ENCODE measurements at regions not wholly inside any gene's neighbourhood (a gene's known extent, or its start where the extent isn't known, plus 50 kb on each side); places are given as distances from the start of the nearest gene placed in this dataset.

DNA sequence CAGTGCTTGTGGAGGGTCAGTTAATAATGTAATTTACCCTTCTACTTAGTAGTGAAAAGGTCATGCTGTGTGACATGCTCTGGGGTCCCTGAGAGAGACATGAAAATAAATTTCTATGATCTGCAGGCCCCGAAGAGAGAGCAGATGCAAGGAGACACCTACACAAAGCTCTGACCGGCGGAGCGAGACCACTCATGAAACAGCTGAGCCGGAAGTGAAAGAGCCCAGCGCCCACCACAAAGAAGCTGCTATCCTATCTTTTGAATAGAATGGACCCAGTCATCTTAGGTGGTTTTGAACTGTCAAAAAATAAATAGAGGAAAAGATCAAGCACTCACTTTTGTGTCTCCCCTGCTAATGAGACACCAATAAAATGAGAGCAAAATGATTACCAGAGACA, 190.0 kb downstream of the MED10 start:
- peaks cover 4% of the 10 kb centered on the region for H3K4me1 Mint-ChIP-seq (ENCODE audit: unreplicated experiment)

GRCh38 chr5:6187501-6187900, 190.8 kb downstream of the MED10 start:
- Mint-ChIP-seq H3K27ac (no peak overlapping the region), H3K9me3 (peaks cover 4% of the 10 kb centered on the region), H3K4me1 (ENCODE audit: unreplicated experiment) (no peaks in the 10 kb centered on the region), H3K4me3 (no peak overlapping the region), H3K36me3 (no peaks in the 10 kb centered on the region), H3K27me3 (peaks cover 13% of the 10 kb centered on the region)
- no peak for TF ChIP-seq CTCF (conservative IDR thresholded peaks at IDR 0.05)
- DNase-seq (ENCODE audit: extremely low spot score, unreplicated experiment): no peak

More for the DNA sequence above, 190.0 kb downstream of the MED10 start:
- no peak overlapping the region for H3K4me3 Mint-ChIP-seq
- peaks cover 4% of the 10 kb centered on the region for H3K9me3 Mint-ChIP-seq
- H3K27ac Mint-ChIP-seq: no peak overlapping the region
- no peak for TF ChIP-seq CTCF (conservative IDR thresholded peaks at IDR 0.05)
- no peaks in the 10 kb centered on the region for H3K36me3 Mint-ChIP-seq
- DNase-seq (ENCODE audit: extremely low spot score, unreplicated experiment): no peak
- peaks cover 14% of the 10 kb centered on the region for H3K27me3 Mint-ChIP-seq

GRCh38 chr5:6185574-6185973, 192.8 kb downstream of the MED10 start:
- no peak for DNase-seq (ENCODE audit: extremely low spot score, unreplicated experiment)
- peaks cover 4% of the 10 kb centered on the region for H3K9me3 Mint-ChIP-seq
- no peak overlapping the region for H3K4me3 Mint-ChIP-seq
- H3K36me3 Mint-ChIP-seq: no peaks in the 10 kb centered on the region
- no peak overlapping the region for H3K27ac Mint-ChIP-seq
- H3K27me3 Mint-ChIP-seq: peaks cover 21% of the 10 kb centered on the region
- no peaks in the 10 kb centered on the region for H3K4me1 Mint-ChIP-seq (ENCODE audit: unreplicated experiment)
- no peak for TF ChIP-seq CTCF (conservative IDR thresholded peaks at IDR 0.05)

GRCh38 chr5:6184481-6184880, 193.9 kb downstream of the MED10 start:
- H3K27me3 Mint-ChIP-seq: peaks cover 25% of the 10 kb centered on the region
- no peak for TF ChIP-seq CTCF (conservative IDR thresholded peaks at IDR 0.05)
- no peak overlapping the region for H3K27ac Mint-ChIP-seq
- no peaks in the 10 kb centered on the region for H3K36me3 Mint-ChIP-seq
- peaks cover 4% of the 10 kb centered on the region for H3K9me3 Mint-ChIP-seq
- H3K4me1 Mint-ChIP-seq (ENCODE audit: unreplicated experiment): peaks cover 1% of the 10 kb centered on the region
- no peak overlapping the region for H3K4me3 Mint-ChIP-seq
- no peak for DNase-seq (ENCODE audit: extremely low spot score, unreplicated experiment)

DNA sequence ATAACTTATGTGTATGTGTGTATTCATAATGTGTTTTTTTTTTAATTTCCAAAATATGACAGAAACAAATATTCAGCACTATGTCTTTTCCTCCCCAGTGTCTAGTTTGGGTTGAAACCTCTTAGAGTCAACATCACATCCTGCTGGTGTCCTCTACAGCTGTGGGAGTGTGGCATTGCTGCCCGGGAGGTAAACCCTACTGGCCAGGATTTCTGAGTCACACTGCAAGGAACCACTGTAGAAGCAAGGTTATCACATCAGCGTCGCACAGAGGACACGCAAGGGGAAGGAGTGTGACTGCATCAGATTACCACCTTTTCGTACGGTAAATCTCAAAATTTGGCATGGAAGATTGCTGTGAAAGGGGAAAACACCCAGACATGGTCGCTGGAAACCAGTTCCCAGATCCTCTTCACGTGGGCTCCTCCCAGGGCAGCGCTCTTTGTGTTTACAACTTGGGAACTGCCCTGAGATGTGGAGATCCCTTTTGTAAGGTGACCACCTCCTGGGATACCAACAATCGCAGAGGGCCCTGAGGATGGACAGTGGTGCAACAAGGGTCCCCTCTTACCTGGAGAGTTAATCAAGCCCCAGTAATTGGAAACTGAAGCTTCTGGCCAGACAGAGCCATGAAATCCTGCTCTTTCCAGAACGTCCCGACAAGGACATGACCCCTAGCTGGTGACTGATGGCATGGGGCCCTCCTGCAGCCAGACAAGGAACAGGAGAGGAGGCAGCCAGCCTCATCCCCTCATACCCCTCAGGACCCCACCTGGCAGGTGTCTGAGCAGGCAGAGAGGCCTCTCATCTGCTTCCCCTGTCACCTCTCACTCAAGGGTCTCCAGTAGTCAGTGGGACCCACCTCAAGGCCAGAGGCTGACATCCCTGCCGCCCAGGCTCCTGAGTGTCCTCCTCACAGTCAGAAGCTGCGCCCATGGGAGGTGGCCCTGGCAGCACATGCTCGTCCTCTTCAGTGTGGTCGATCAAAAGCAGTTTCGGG, 194.7 kb downstream of the MED10 start:
- no peak overlapping the region for H3K4me3 Mint-ChIP-seq
- no peak for TF ChIP-seq CTCF (conservative IDR thresholded peaks at IDR 0.05)
- no peak for DNase-seq (ENCODE audit: extremely low spot score, unreplicated experiment)
- H3K9me3 Mint-ChIP-seq: peaks cover 4% of the 10 kb centered on the region
- H3K36me3 Mint-ChIP-seq: no peaks in the 10 kb centered on the region
- peaks cover 30% of the 10 kb centered on the region for H3K27me3 Mint-ChIP-seq
- peaks cover 9% of the 10 kb centered on the region for H3K4me1 Mint-ChIP-seq (ENCODE audit: unreplicated experiment)
- H3K27ac Mint-ChIP-seq: no peak overlapping the region
